ENCODE measurements at regions not wholly inside any gene's neighbourhood (a gene's known extent, or its start where the extent isn't known, plus 50 kb on each side); places are given as distances from the start of the nearest gene placed in this dataset.
"Not testable (repeated sequence)": the region's sequence is repeated elsewhere in the genome, so short reads cannot be mapped to it uniquely, and the experiment has no call there.

- H3K9me3 ChIP-seq (ENCODE audit: control insufficient read depth, low read depth, low read length) = no peaks in the 10 kb centered on the region
- no peak overlapping the region for H3K9ac ChIP-seq (ENCODE audit: low read length)
- H3K27me3 ChIP-seq (ENCODE audit: control insufficient read depth, insufficient read depth, low read length) = no peaks in the 10 kb centered on the region
- H3K4me1 ChIP-seq (ENCODE audit: control insufficient read depth, low read depth, low read length) = no peaks in the 10 kb centered on the region
- no peak overlapping the region for H3K27ac ChIP-seq (ENCODE audit: low read length)
- H3K36me3 ChIP-seq (ENCODE audit: control insufficient read depth, low read depth, low read length) = no peaks in the 10 kb centered on the region
- no peak overlapping the region for H3K4me3 ChIP-seq (ENCODE audit: low read length)
These were observed 210.8 kb upstream of the EXOC2 start for GRCh38 chr6:903761-904160.

- Histone ChIP-seq H3K27me3 (ENCODE audit: control insufficient read depth, insufficient read depth, low read length) (no peaks in the 10 kb centered on the region), H3K9me3 (ENCODE audit: control insufficient read depth, low read depth, low read length) (no peaks in the 10 kb centered on the region), H3K36me3 (ENCODE audit: control insufficient read depth, low read depth, low read length) (no peaks in the 10 kb centered on the region), H3K27ac (ENCODE audit: low read length) (no peak overlapping the region), H3K4me3 (ENCODE audit: low read length) (no peak overlapping the region), H3K9ac (ENCODE audit: low read length) (no peak overlapping the region), H3K4me1 (ENCODE audit: control insufficient read depth, low read depth, low read length) (no peaks in the 10 kb centered on the region)
These were observed 208.9 kb upstream of the EXOC2 start for GRCh38 chr6:901696-902460.

- Histone ChIP-seq H3K4me1 (ENCODE audit: control insufficient read depth, low read depth, low read length) (no peaks in the 10 kb centered on the region), H3K4me3 (ENCODE audit: low read length) (no peak overlapping the region), H3K27ac (ENCODE audit: low read length) (no peak overlapping the region)
These were observed 208.0 kb upstream of the EXOC2 start for GRCh38 chr6:900716-901605.

GRCh38 chr6:897528-898207 lies 204.7 kb upstream of the EXOC2 start:
- H3K27me3 ChIP-seq (ENCODE audit: control insufficient read depth, insufficient read depth, low read length) = no peaks in the 10 kb centered on the region
- no peaks in the 10 kb centered on the region for H3K36me3 ChIP-seq (ENCODE audit: control insufficient read depth, low read depth, low read length)
- H3K9ac ChIP-seq (ENCODE audit: low read length) = no peak overlapping the region
- H3K9me3 ChIP-seq (ENCODE audit: control insufficient read depth, low read depth, low read length) = no peaks in the 10 kb centered on the region
- no peak overlapping the region for H3K27ac ChIP-seq (ENCODE audit: low read length)
- H3K4me3 ChIP-seq (ENCODE audit: low read length) = no peak overlapping the region
- H3K4me1 ChIP-seq (ENCODE audit: control insufficient read depth, low read depth, low read length) = no peaks in the 10 kb centered on the region

More at GRCh38 chr6:900716-901605, 208.0 kb upstream of the EXOC2 start:
- Histone ChIP-seq H3K27me3 (ENCODE audit: control insufficient read depth, insufficient read depth, low read length) (no peaks in the 10 kb centered on the region), H3K9me3 (ENCODE audit: control insufficient read depth, low read depth, low read length) (no peaks in the 10 kb centered on the region), H3K9ac (ENCODE audit: low read length) (no peak overlapping the region), H3K36me3 (ENCODE audit: control insufficient read depth, low read depth, low read length) (no peaks in the 10 kb centered on the region)

GRCh38 chr6:894274-894673 lies 201.3 kb upstream of the EXOC2 start:
- Histone ChIP-seq H3K27me3 (ENCODE audit: control insufficient read depth, insufficient read depth, low read length) (no peaks in the 10 kb centered on the region), H3K9me3 (ENCODE audit: control insufficient read depth, low read depth, low read length) (no peaks in the 10 kb centered on the region), H3K36me3 (ENCODE audit: control insufficient read depth, low read depth, low read length) (no peaks in the 10 kb centered on the region), H3K9ac (ENCODE audit: low read length) (no peak overlapping the region), H3K4me1 (ENCODE audit: control insufficient read depth, low read depth, low read length) (no peaks in the 10 kb centered on the region), H3K4me3 (ENCODE audit: low read length) (no peak overlapping the region), H3K27ac (ENCODE audit: low read length) (no peak overlapping the region)

- Histone ChIP-seq H3K4me3 (ENCODE audit: low read length) (no peak overlapping the region), H3K27me3 (ENCODE audit: control insufficient read depth, insufficient read depth, low read length) (no peaks in the 10 kb centered on the region), H3K27ac (ENCODE audit: low read length) (no peak overlapping the region), H3K9ac (ENCODE audit: low read length) (no peak overlapping the region), H3K9me3 (ENCODE audit: control insufficient read depth, low read depth, low read length) (no peaks in the 10 kb centered on the region), H3K4me1 (ENCODE audit: control insufficient read depth, low read depth, low read length) (no peaks in the 10 kb centered on the region), H3K36me3 (ENCODE audit: control insufficient read depth, low read depth, low read length) (no peaks in the 10 kb centered on the region)
These were observed 198.1 kb upstream of the EXOC2 start for GRCh38 chr6:890995-891394.

- H3K4me3 ChIP-seq (ENCODE audit: low read length) = no peak overlapping the region
- H3K9ac ChIP-seq (ENCODE audit: low read length) = no peak overlapping the region
- no peaks in the 10 kb centered on the region for H3K4me1 ChIP-seq (ENCODE audit: control insufficient read depth, low read depth, low read length)
- no peaks in the 10 kb centered on the region for H3K9me3 ChIP-seq (ENCODE audit: control insufficient read depth, low read depth, low read length)
- H3K27me3 ChIP-seq (ENCODE audit: control insufficient read depth, insufficient read depth, low read length) = no peaks in the 10 kb centered on the region
- no peaks in the 10 kb centered on the region for H3K36me3 ChIP-seq (ENCODE audit: control insufficient read depth, low read depth, low read length)
- H3K27ac ChIP-seq (ENCODE audit: low read length) = no peak overlapping the region
These were observed 197.3 kb upstream of the EXOC2 start for GRCh38 chr6:890201-890600.

- H3K27me3 ChIP-seq (ENCODE audit: control insufficient read depth, insufficient read depth, low read length) = no peaks in the 10 kb centered on the region
- no peaks in the 10 kb centered on the region for H3K36me3 ChIP-seq (ENCODE audit: control insufficient read depth, low read depth, low read length)
- no peak overlapping the region for H3K4me3 ChIP-seq (ENCODE audit: low read length)
- H3K27ac ChIP-seq (ENCODE audit: low read length) = no peak overlapping the region
- no peak overlapping the region for H3K9ac ChIP-seq (ENCODE audit: low read length)
- H3K4me1 ChIP-seq (ENCODE audit: control insufficient read depth, low read depth, low read length) = no peaks in the 10 kb centered on the region
- H3K9me3 ChIP-seq (ENCODE audit: control insufficient read depth, low read depth, low read length) = no peaks in the 10 kb centered on the region
These were observed 194.8 kb upstream of the EXOC2 start for GRCh38 chr6:887583-888235.

- H3K4me1 ChIP-seq (ENCODE audit: control insufficient read depth, low read depth, low read length); H3K27ac ChIP-seq (ENCODE audit: low read length); H3K4me3 ChIP-seq (ENCODE audit: low read length); H3K9me3 ChIP-seq (ENCODE audit: control insufficient read depth, low read depth, low read length); H3K36me3 ChIP-seq (ENCODE audit: control insufficient read depth, low read depth, low read length); H3K27me3 ChIP-seq (ENCODE audit: control insufficient read depth, insufficient read depth, low read length); H3K9ac ChIP-seq (ENCODE audit: low read length): not testable (repeated sequence)
These were observed 193.2 kb upstream of the EXOC2 start for GRCh38 chr6:886116-886515.

GRCh38 chr6:885051-885590 lies 192.2 kb upstream of the EXOC2 start:
- Histone ChIP-seq H3K9ac (ENCODE audit: low read length) (no peak overlapping the region), H3K27me3 (ENCODE audit: control insufficient read depth, insufficient read depth, low read length) (no peaks in the 10 kb centered on the region), H3K36me3 (ENCODE audit: control insufficient read depth, low read depth, low read length) (no peaks in the 10 kb centered on the region), H3K27ac (ENCODE audit: low read length) (no peak overlapping the region), H3K4me3 (ENCODE audit: low read length) (no peak overlapping the region), H3K9me3 (ENCODE audit: control insufficient read depth, low read depth, low read length) (no peaks in the 10 kb centered on the region), H3K4me1 (ENCODE audit: control insufficient read depth, low read depth, low read length) (no peaks in the 10 kb centered on the region)

GRCh38 chr6:884570-884969 lies 191.6 kb upstream of the EXOC2 start:
- no peaks in the 10 kb centered on the region for H3K27me3 ChIP-seq (ENCODE audit: control insufficient read depth, insufficient read depth, low read length)
- no peaks in the 10 kb centered on the region for H3K36me3 ChIP-seq (ENCODE audit: control insufficient read depth, low read depth, low read length)
- no peak overlapping the region for H3K27ac ChIP-seq (ENCODE audit: low read length)
- H3K4me1 ChIP-seq (ENCODE audit: control insufficient read depth, low read depth, low read length) = no peaks in the 10 kb centered on the region
- no peak overlapping the region for H3K9ac ChIP-seq (ENCODE audit: low read length)
- H3K4me3 ChIP-seq (ENCODE audit: low read length) = no peak overlapping the region
- H3K9me3 ChIP-seq (ENCODE audit: control insufficient read depth, low read depth, low read length) = no peaks in the 10 kb centered on the region

All from iPS-18a (cell line).